GM12878 (cell line): ENCODE measurements at regions not wholly inside any gene's neighbourhood (a gene's known extent, or its start where the extent isn't known, plus 50 kb on each side); places are given as distances from the start of the nearest gene placed in this dataset.

ENCODE experiments used
- ATAC-seq: fragments of 200-7000 bp; cut with Tn5 transposase; 3 replicates; pipeline ENCODE4 v1.9.1; 2020; ENCODE audit warnings: mild to moderate bottlenecking, moderate library complexity
- BruUV-seq: library from RNA; stranded (reverse); fragments of 400-500 nt; replicated peaks from 2 replicates; lab custom pipeline; 2021; lab: Mats Ljungman, UMichigan
- CTCF ChIA-PET: fragments of 300-600 bp; sonication (Branson Sonifier 250); formaldehyde crosslinking; extraction: SDS; loops from one replicate; lab custom pipeline; 2021; ENCODE audit warnings: inconsistent platforms; lab: Yijun Ruan, JAX
- POLR2A ChIA-PET: fragments of 350-600 bp; formaldehyde crosslinking; extraction: SDS; loops from one replicate; lab custom pipeline; 2021; ENCODE audit warnings: inconsistent platforms; lab: Charles Lee
- RAD21 ChIA-PET: fragments of 300-600 bp; sonication (Branson Sonifier 250); formaldehyde crosslinking; loops from one replicate; lab custom pipeline; 2023; ENCODE audit warnings: antibody characterized with exemption; ENCODE audit not compliant: unreplicated experiment; lab: Charles Lee
- SMC1A ChIA-PET: fragments of 300-600 bp; sonication (Branson Sonifier 250); formaldehyde crosslinking; loops from one replicate; lab custom pipeline; 2023; ENCODE audit not compliant: unreplicated experiment, uncharacterized antibody; lab: Charles Lee
- DNase-seq: peaks from one replicate; pipeline ENCODE4 v3.0.0-alpha.2; 2011; ENCODE audit warnings: low read depth, low spot score
- FAIRE-seq: peaks from 3 replicates; lab custom pipeline; 2011; peaks lifted over from hg19 to GRCh38; lab: Jason Lieb, UNC
- H2AFZ ChIP-seq: 2 replicates; pipeline ENCODE4 v1.6.0; 2011; ENCODE audit warnings: low read depth, low read length, control low read depth; ENCODE audit not compliant: control insufficient read depth
- H3K27ac ChIP-seq: 2 replicates; pipeline ENCODE4 v1.5.1; 2011; ENCODE audit warnings: control low read depth; ENCODE audit not compliant: control insufficient read depth, insufficient read depth
- H3K27me3 ChIP-seq, 2 experiments: replicated peaks in 1 of 2; 2 replicates each; pipeline versions ENCODE4 v1.6.0 to v1.6.1; 2011; ENCODE audit warnings: low read length in 1 of 2; ENCODE audit not compliant: control insufficient read depth in 2 of 2, insufficient read depth in 2 of 2
- H3K36me3 ChIP-seq, 2 experiments: 2 replicates each; pipeline ENCODE4 v1.5.1; 2011; ENCODE audit warnings: low read length in 1 of 2; ENCODE audit not compliant: control insufficient read depth in 2 of 2, insufficient read depth in 2 of 2
- H3K4me1 ChIP-seq: 2 replicates; pipeline ENCODE4 v1.6.1; 2011; ENCODE audit warnings: mild to moderate bottlenecking, low read length, moderate library complexity, mixed read lengths; ENCODE audit not compliant: control insufficient read depth, insufficient read depth
- H3K4me2 ChIP-seq: 2 replicates; pipeline ENCODE4 v1.6.0; 2011; ENCODE audit warnings: control low read depth; ENCODE audit not compliant: control insufficient read depth, insufficient read depth
- H3K4me3 ChIP-seq: fragments of 200-600 bp; sonication (generic); 2 replicates; pipeline ENCODE4 v1.5.1; 2016
- H3K79me2 ChIP-seq: 2 replicates; pipeline ENCODE4 v1.6.0; 2011; ENCODE audit warnings: low read length; ENCODE audit not compliant: control insufficient read depth, insufficient read depth
- H3K9ac ChIP-seq: 2 replicates; pipeline ENCODE4 v1.8.0; 2011; ENCODE audit warnings: low read length, control low read depth, mixed read lengths; ENCODE audit not compliant: control insufficient read depth, insufficient read depth
- H3K9me3 ChIP-seq: replicated peaks from 3 replicates; pipeline ENCODE4 v1.5.1; 2011; ENCODE audit warnings: mild to moderate bottlenecking, low read length; ENCODE audit not compliant: control insufficient read depth, insufficient read depth
- H4K20me1 ChIP-seq: 2 replicates; pipeline ENCODE4 v1.6.0; 2011; ENCODE audit not compliant: control insufficient read depth, insufficient read depth
- BCL11A ChIP-seq: IDR thresholded peaks from 2 replicates; pipeline ENCODE4 v1.6.1; 2011; ENCODE audit warnings: low read depth, low read length
- BHLHE40 ChIP-seq, 2 experiments: fragments of 450-650 bp in 1 of 2; IDR thresholded peaks; 2 replicates each; pipeline ENCODE4 v1.6.1; 2011 to 2017; ENCODE audit warnings: low read depth in 2 of 2, borderline replicate concordance in 1 of 2, improper control_type of control experiment in 1 of 2, low read length in 1 of 2, mild to moderate bottlenecking in 1 of 2
- ETV6 ChIP-seq, 2 experiments: fragments of 450-650 bp in 1 of 2; IDR thresholded peaks in 1 of 2; conservative IDR thresholded peaks in 1 of 2; 2 replicates each; pipeline ENCODE4 v1.6.1; 2014; ENCODE audit warnings: antibody characterized with exemption in 1 of 2, borderline replicate concordance in 1 of 2, low read depth in 1 of 2, mild to moderate bottlenecking in 1 of 2, moderate library complexity in 1 of 2
- RBBP5 ChIP-seq: fragments of 200-600 bp; sonication (generic); conservative IDR thresholded peaks from 2 replicates; pipeline ENCODE4 v1.6.1; 2016
- YBX1 ChIP-seq: fragments of 450-650 bp; IDR thresholded peaks from 2 replicates; pipeline ENCODE4 v1.6.1; 2016; ENCODE audit warnings: antibody characterized with exemption
- ZSCAN29 ChIP-seq: fragments of 450-650 bp; IDR thresholded peaks from 2 replicates; pipeline ENCODE4 v1.6.1; 2017; ENCODE audit warnings: mild to moderate bottlenecking, moderate library complexity
- WGBS: methylation state at CpG from one replicate; pipeline ENCODE4 v1.1.6; 2016; ENCODE audit warnings: low lambda C conversion rate; ENCODE audit not compliant: insufficient replicate concordance, insufficient coverage; ENCODE audit errors: missing lambda C conversion rate; 5-methylcytosine and 5-hydroxymethylcytosine counted together
- in situ Hi-C: fragments of 300-500 bp; cut with MboI; formaldehyde crosslinking; loops from 9 replicates; pipeline ENCODE4 v1.14.3; 2018; ENCODE audit warnings: mixed read lengths
- intact Hi-C: fragments of 100-400 bp; cut with micrococcal nuclease; formaldehyde crosslinking; loops from one replicate; pipeline ENCODE4 v1.14.2; 2022; ENCODE audit not compliant: unreplicated experiment
- TF ChIP-seq, protein P1 (sequence below): IDR thresholded peaks from 2 replicates; pipeline ENCODE4 v1.6.1; 2012; ENCODE audit warnings: low read depth, low read length, improper control_type of control experiment
- TF ChIP-seq, protein P2 (sequence below): fragments of 450-650 bp; IDR thresholded peaks from 2 replicates; pipeline ENCODE4 v1.6.1; 2014; ENCODE audit warnings: mild to moderate bottlenecking
- TF ChIP-seq, protein P3 (sequence below): IDR thresholded peaks from 2 replicates; pipeline ENCODE4 v1.6.1; 2011; ENCODE audit warnings: low read depth, low read length, improper control_type of control experiment, borderline replicate concordance
- TF ChIP-seq, protein P4 (sequence below): IDR thresholded peaks from 2 replicates; pipeline ENCODE4 v1.6.1; 2012; ENCODE audit warnings: low read depth, low read length, improper control_type of control experiment

DNA sequence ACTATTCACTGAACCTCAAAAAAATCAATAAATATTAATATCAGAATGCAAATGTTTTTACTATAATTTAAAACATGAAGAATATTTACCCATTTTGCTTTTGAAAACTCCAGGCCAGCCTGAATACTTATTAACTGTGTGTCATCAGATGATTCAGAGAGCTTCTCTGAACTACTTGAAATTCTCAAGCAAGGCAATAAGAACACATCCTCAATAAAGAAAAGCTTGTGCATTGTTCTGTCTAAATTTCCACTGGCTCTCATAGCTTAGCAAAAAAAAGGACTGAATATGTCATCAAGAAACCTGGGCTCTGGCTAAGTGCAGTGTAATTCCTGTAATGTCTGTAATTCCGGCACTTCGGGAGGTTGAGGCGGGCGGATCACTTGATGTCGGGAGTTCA is 194.1 kb downstream of the BTG1 start:
- CTCF ChIA-PET, result interaction anchor here (0.7 to 1.6 kb wide), 2 partner anchors 17 to 28 kb away, joined by 3 read pairs; no protein-coding TSS in a partner anchor
- Histone ChIP-seq H3K9me3 (peaks cover 2% of the 10 kb centered on the region; the same call in 1 of the 3 replicates), H3K27ac (no peak overlapping the region), H3K79me2 (no peaks in the 10 kb centered on the region), H3K4me3 (no peak overlapping the region), H4K20me1 (no peaks in the 10 kb centered on the region), H3K36me3 (no peaks in the 10 kb centered on the region), H3K4me1 (no peaks in the 10 kb centered on the region), H2AFZ (no peak overlapping the region), H3K27me3 (no peaks in the 10 kb centered on the region), H3K9ac (no peak overlapping the region), H3K4me2 (no peak overlapping the region)
- intact Hi-C loops, result no loop called here
- in situ Hi-C loops, result no loop called here
- BruUV-seq, result no TSS peak
- TF ChIP-seq, protein P1, sequence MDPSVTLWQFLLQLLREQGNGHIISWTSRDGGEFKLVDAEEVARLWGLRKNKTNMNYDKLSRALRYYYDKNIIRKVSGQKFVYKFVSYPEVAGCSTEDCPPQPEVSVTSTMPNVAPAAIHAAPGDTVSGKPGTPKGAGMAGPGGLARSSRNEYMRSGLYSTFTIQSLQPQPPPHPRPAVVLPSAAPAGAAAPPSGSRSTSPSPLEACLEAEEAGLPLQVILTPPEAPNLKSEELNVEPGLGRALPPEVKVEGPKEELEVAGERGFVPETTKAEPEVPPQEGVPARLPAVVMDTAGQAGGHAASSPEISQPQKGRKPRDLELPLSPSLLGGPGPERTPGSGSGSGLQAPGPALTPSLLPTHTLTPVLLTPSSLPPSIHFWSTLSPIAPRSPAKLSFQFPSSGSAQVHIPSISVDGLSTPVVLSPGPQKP, result no peak
- TF ChIP-seq, protein P2, sequence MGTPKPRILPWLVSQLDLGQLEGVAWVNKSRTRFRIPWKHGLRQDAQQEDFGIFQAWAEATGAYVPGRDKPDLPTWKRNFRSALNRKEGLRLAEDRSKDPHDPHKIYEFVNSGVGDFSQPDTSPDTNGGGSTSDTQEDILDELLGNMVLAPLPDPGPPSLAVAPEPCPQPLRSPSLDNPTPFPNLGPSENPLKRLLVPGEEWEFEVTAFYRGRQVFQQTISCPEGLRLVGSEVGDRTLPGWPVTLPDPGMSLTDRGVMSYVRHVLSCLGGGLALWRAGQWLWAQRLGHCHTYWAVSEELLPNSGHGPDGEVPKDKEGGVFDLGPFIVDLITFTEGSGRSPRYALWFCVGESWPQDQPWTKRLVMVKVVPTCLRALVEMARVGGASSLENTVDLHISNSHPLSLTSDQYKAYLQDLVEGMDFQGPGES, result no peak
- TF ChIP-seq, protein P3, sequence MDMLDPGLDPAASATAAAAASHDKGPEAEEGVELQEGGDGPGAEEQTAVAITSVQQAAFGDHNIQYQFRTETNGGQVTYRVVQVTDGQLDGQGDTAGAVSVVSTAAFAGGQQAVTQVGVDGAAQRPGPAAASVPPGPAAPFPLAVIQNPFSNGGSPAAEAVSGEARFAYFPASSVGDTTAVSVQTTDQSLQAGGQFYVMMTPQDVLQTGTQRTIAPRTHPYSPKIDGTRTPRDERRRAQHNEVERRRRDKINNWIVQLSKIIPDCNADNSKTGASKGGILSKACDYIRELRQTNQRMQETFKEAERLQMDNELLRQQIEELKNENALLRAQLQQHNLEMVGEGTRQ, result no peak
- TF ChIP-seq YBX1 (no peak), RBBP5 (no peak), BCL11A (no peak), ZSCAN29 (no peak), ETV6 (conservative IDR thresholded peaks at IDR 0.05 in 1 of 2, IDR thresholded peaks at IDR 0.05 in 1 of 2; ENCODE audit: borderline replicate concordance in 1 of 2, low read depth in 1 of 2) (no peak), BHLHE40 (IDR thresholded peaks at IDR 0.05; ENCODE audit: borderline replicate concordance in 1 of 2, low read depth in 2 of 2, low read length in 1 of 2) (no peak)
- TF ChIP-seq, protein P4, sequence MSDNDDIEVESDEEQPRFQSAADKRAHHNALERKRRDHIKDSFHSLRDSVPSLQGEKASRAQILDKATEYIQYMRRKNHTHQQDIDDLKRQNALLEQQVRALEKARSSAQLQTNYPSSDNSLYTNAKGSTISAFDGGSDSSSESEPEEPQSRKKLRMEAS, result no peak
- RAD21 ChIA-PET, result no interaction called here
- 87% methylated on average over 5 of the region's 5 CpGs for WGBS
- SMC1A ChIA-PET, result interaction anchor here (1.4 kb wide), 1 partner anchor 31 kb away, joined by 3 read pairs; no protein-coding TSS in a partner anchor
- no peak for ATAC-seq
- FAIRE-seq, result no peak
- no peak for DNase-seq
- POLR2A ChIA-PET, result interaction anchor here (0.5 to 0.6 kb wide), 3 partner anchors 133 to 1758 kb away, joined by 3 to 6 read pairs (median 5); no protein-coding TSS in a partner anchor
